Prostate gland (tissue), 2 donors: ENCODE measurements at regions not wholly inside any gene's neighbourhood (a gene's known extent, or its start where the extent isn't known, plus 50 kb on each side); places are given as distances from the start of the nearest gene placed in this dataset.

Experiments used
- DNase-seq: peaks from one replicate; pipeline ENCODE4 v3.0.0-alpha.2; 2019; ENCODE audit warnings: low spot score
- H3K27ac ChIP-seq, 2 donors: fragments of 200-600 bp; sonication (generic); 2 replicates each; pipeline ENCODE4 v1.5.1; 2017 to 2019
- H3K27me3 ChIP-seq: fragments of 200-600 bp; sonication (generic); replicated peaks from 2 replicates; pipeline ENCODE4 v1.5.1; 2019; ENCODE audit not compliant: insufficient read depth
- H3K36me3 ChIP-seq, 2 donors: fragments of 200-600 bp; sonication (generic); 1 replicate in 1 of 2; 2 replicates in 1 of 2; pipeline versions ENCODE4 v1.5.1 to v1.8.1; 2017 to 2019
- H3K4me1 ChIP-seq: fragments of 200-600 bp; sonication (generic); replicated peaks from 2 replicates; pipeline ENCODE4 v1.5.1; 2019
- H3K4me3 ChIP-seq, 2 donors: fragments of 200-600 bp; sonication (generic); 2 replicates each; pipeline ENCODE4 v1.5.1; 2017 to 2019
- H3K9me3 ChIP-seq: fragments of 200-600 bp; sonication (generic); 2 replicates; pipeline ENCODE4 v1.5.1; 2017
- POLR2A ChIP-seq: fragments of 450-650 bp; IDR thresholded peaks from one replicate; pipeline ENCODE4 v1.6.1; 2016; ENCODE audit warnings: antibody characterized with exemption, mild to moderate bottlenecking
- POLR2AphosphoS5 ChIP-seq: sonication (generic); formaldehyde crosslinking; IDR thresholded peaks from one replicate; pipeline ENCODE4 v1.6.1; 2017; ENCODE audit warnings: antibody characterized with exemption
- WGBS: methylation state at CpG from one replicate; pipeline ENCODE4 v1.1.5; 2018; 5-methylcytosine and 5-hydroxymethylcytosine counted together
- intact Hi-C: fragments of 100-400 bp; cut with DNase I; formaldehyde crosslinking; loops from one replicate; pipeline ENCODE4 v1.14.2; 2022
- TF ChIP-seq, protein P1 (sequence below), 4 experiments: fragments of 200-600 bp in 2 of 4; fragments of 450-650 bp in 2 of 4; sonication (generic) in 2 of 4; IDR thresholded peaks; 1 replicate in 3 of 4; 2 replicates in 1 of 4; pipeline ENCODE4 v1.5.1; 2016 to 2019; ENCODE audit warnings: antibody characterized with exemption in 4 of 4, mild to moderate bottlenecking in 2 of 4, moderate library complexity in 2 of 4

DNA sequence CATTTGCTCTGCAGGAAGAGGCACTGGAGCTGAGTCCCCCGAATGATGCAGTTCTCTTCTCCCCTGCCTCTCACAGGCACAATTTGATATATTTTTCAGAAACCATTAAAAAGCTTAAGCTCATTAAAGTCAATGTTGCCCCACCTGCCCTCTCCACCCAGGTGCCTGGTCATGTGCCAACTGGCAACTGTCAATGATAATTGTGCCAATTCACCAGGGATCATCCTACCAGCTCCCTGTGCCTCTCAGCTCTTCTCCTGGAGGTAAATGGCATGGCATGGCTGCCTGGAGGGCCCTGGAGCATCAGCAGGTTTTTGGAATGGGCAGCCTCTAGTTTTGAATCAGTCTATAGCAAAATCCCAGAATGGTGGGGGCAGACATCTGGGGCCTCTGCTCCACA, 279.6 kb upstream of the ID2 start:
- no peak for DNase-seq
- intact Hi-C loops, result no loop called here
- no peak overlapping the region for H3K27ac ChIP-seq
- no peaks in the 10 kb centered on the region for H3K27me3 ChIP-seq
- H3K9me3 ChIP-seq, result no peaks in the 10 kb centered on the region
- H3K4me3 ChIP-seq, result no peak overlapping the region
- H3K4me1 ChIP-seq, result no peaks in the 10 kb centered on the region
- WGBS, result 53% methylated on average over 1 of the region's 1 CpG
- no peak for TF ChIP-seq POLR2A
- H3K36me3 ChIP-seq, result no peaks in the 10 kb centered on the region

DNA sequence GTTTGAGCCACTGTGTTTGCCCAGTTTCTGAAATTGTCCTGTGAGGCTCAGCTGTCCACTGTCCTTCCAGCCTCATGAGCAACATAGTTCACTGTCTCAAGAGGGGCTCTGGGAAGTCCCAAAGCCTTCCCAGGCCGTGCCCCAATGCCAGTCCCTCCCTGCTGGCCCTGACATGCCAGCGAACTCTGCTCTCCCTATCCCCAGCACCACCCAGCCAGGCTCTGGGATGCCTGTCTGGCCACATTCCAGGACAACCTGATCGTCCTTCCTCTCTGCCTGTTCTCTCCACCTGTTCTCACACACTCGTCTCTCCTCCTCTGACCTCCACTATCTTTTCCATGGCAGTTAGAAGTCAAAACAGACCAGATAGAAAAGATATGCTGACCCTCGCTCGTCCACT, 278.0 kb upstream of the ID2 start:
- Histone ChIP-seq H3K36me3 (no peaks in the 10 kb centered on the region), H3K9me3 (no peaks in the 10 kb centered on the region), H3K27me3 (no peaks in the 10 kb centered on the region), H3K27ac (no peak overlapping the region), H3K4me1 (no peaks in the 10 kb centered on the region), H3K4me3 (no peak overlapping the region)
- DNase-seq, result no peak
- TF ChIP-seq POLR2AphosphoS5 (no peak), POLR2A (no peak)
- TF ChIP-seq, protein P1, sequence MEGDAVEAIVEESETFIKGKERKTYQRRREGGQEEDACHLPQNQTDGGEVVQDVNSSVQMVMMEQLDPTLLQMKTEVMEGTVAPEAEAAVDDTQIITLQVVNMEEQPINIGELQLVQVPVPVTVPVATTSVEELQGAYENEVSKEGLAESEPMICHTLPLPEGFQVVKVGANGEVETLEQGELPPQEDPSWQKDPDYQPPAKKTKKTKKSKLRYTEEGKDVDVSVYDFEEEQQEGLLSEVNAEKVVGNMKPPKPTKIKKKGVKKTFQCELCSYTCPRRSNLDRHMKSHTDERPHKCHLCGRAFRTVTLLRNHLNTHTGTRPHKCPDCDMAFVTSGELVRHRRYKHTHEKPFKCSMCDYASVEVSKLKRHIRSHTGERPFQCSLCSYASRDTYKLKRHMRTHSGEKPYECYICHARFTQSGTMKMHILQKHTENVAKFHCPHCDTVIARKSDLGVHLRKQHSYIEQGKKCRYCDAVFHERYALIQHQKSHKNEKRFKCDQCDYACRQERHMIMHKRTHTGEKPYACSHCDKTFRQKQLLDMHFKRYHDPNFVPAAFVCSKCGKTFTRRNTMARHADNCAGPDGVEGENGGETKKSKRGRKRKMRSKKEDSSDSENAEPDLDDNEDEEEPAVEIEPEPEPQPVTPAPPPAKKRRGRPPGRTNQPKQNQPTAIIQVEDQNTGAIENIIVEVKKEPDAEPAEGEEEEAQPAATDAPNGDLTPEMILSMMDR (IDR thresholded peaks at IDR 0.05), result no peak
- intact Hi-C loops, result no loop called here
- 80% methylated on average over 6 of the region's 6 CpGs for WGBS

DNA sequence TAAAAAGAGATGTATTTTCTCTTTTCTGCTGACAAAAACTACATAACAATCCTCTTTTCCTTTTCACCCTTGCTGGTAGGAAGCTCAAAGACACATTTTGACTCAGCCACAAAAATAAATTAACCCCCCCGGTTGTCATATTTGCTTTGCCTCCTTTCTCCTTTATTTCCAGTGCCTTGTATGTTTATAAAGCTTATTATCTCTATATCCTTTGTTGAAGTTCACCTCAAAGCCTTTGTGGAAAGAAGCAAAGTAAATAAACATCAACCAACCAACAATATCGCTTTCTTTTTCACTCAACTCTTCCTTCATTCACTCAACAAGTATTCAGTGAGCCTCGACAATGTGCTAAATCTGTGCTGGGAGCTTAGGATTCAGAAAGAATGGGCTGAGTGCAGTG, 276.5 kb upstream of the ID2 start:
- H3K36me3 ChIP-seq, result no peaks in the 10 kb centered on the region
- intact Hi-C loops, result no loop called here
- no peak overlapping the region for H3K27ac ChIP-seq
- DNase-seq, result no peak
- H3K9me3 ChIP-seq, result no peaks in the 10 kb centered on the region
- WGBS, result 87% methylated on average over 3 of the region's 3 CpGs
- TF ChIP-seq POLR2AphosphoS5, result no peak
- no peak for TF ChIP-seq POLR2A
- TF ChIP-seq, protein P1 (IDR thresholded peaks at IDR 0.05), result no peak
- no peak overlapping the region for H3K4me3 ChIP-seq
- H3K27me3 ChIP-seq, result no peaks in the 10 kb centered on the region
- H3K4me1 ChIP-seq, result no peaks in the 10 kb centered on the region

DNA sequence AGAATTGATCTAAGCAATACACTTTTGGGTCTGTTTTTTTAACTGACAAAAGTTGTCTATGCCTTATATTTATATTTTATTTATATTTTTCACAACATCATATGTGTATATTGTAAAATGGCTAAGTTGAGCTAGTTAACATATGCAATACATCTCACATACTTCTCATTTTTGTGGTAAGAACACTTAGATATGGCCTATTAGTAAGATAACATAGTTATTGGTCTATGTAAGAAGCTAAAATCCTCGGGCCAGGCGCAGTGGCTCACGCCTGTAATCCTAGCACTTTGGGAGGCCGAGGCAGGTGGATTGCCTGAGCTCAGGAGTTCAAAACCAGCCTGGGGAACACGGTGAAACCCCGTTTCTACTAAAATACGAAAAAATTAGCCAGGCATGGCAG, 275.6 kb upstream of the ID2 start:
- no peak for DNase-seq
- no peak overlapping the region for H3K27ac ChIP-seq
- H3K4me1 ChIP-seq, result no peaks in the 10 kb centered on the region
- H3K4me3 ChIP-seq, result no peak overlapping the region
- TF ChIP-seq POLR2AphosphoS5 (no peak), POLR2A (no peak)
- TF ChIP-seq, protein P1 (IDR thresholded peaks at IDR 0.05), result no peak
- peaks cover 2% of the 10 kb centered on the region for H3K27me3 ChIP-seq
- WGBS, result 75% methylated on average over 7 of the region's 7 CpGs
- intact Hi-C loops, result no loop called here
- H3K9me3 ChIP-seq, result no peaks in the 10 kb centered on the region
- no peaks in the 10 kb centered on the region for H3K36me3 ChIP-seq

DNA sequence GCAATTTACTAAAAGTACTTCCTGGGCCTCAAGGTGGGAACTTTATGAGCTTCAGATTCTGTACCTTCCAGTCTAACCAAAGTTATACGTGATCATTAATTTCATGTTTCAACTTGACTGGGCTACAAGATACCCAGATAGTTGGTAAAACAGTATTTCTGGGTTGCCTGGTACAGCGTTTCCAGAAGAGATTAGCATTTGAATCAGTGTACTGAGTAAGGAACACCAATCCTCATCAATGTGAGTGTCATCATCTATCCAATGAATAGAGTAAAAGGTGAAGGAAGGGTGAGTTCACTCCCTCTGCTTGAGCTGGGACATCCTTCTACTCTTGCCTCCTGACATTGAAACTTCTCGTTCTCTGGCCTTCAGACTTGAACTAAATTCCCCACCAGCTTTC, 274.5 kb upstream of the ID2 start:
- no peaks in the 10 kb centered on the region for H3K4me1 ChIP-seq
- intact Hi-C loops, result no loop called here
- no peak overlapping the region for H3K4me3 ChIP-seq
- H3K27ac ChIP-seq, result no peak overlapping the region
- no peaks in the 10 kb centered on the region for H3K9me3 ChIP-seq
- TF ChIP-seq, protein P1 (IDR thresholded peaks at IDR 0.05), result no peak
- no peak for TF ChIP-seq POLR2AphosphoS5
- TF ChIP-seq POLR2A, result no peak
- no peaks in the 10 kb centered on the region for H3K36me3 ChIP-seq
- DNase-seq, result no peak
- peaks cover 2% of the 10 kb centered on the region for H3K27me3 ChIP-seq
- 82% methylated on average over 3 of the region's 3 CpGs for WGBS
